Breast epithelium (tissue), 4 donors: ENCODE measurements at regions not wholly inside any gene's neighbourhood (a gene's known extent, or its start where the extent isn't known, plus 50 kb on each side); places are given as distances from the start of the nearest gene placed in this dataset.
"Not testable (repeated sequence)": the region's sequence is repeated elsewhere in the genome, so short reads cannot be mapped to it uniquely, and the experiment has no call there.

Source experiments
- DNase-seq, 2 donors: peaks; one replicate each; pipeline ENCODE4 v3.0.0-alpha.2; 2019; ENCODE audit warnings: low spot score in 2 of 2
- H3K27ac ChIP-seq, 2 donors: fragments of 200-600 bp; sonication (generic) in 1 of 2; one replicate each; pipeline ENCODE4 v1.5.1; 2016 to 2019; ENCODE audit warnings: mild to moderate bottlenecking in 1 of 2
- H3K27me3 ChIP-seq, 2 donors: fragments of 200-600 bp; sonication (generic) in 1 of 2; one replicate each; pipeline versions ENCODE4 v1.5.1 to v1.6.0; 2017 to 2019; ENCODE audit warnings: control low read depth in 1 of 2, mild to moderate bottlenecking in 1 of 2
- H3K36me3 ChIP-seq: fragments of 200-600 bp; one replicate; pipeline ENCODE4 v1.5.1; 2019
- H3K4me1 ChIP-seq, 2 donors: fragments of 200-600 bp; sonication (generic); one replicate each; pipeline ENCODE4 v1.5.1; 2016 to 2019; ENCODE audit warnings: control low read depth in 1 of 2
- H3K4me3 ChIP-seq, 3 donors: fragments of 200-600 bp; sonication (generic); 1 replicate in 2 of 3; 2 replicates in 1 of 3; pipeline ENCODE4 v1.5.1; 2016 to 2019; ENCODE audit warnings: mild to moderate bottlenecking in 3 of 3, moderate library complexity in 2 of 3
- H3K9me3 ChIP-seq, 2 donors: fragments of 200-600 bp; sonication (generic) in 1 of 2; one replicate each; pipeline ENCODE4 v1.5.1; 2016 to 2019; ENCODE audit warnings: control low read depth in 1 of 2
- intact Hi-C: fragments of 100-400 bp; cut with DNase I; formaldehyde crosslinking; loops from one replicate; pipeline ENCODE4 v1.15.1; 2023; ENCODE audit warnings: low total_unique reads

DNA sequence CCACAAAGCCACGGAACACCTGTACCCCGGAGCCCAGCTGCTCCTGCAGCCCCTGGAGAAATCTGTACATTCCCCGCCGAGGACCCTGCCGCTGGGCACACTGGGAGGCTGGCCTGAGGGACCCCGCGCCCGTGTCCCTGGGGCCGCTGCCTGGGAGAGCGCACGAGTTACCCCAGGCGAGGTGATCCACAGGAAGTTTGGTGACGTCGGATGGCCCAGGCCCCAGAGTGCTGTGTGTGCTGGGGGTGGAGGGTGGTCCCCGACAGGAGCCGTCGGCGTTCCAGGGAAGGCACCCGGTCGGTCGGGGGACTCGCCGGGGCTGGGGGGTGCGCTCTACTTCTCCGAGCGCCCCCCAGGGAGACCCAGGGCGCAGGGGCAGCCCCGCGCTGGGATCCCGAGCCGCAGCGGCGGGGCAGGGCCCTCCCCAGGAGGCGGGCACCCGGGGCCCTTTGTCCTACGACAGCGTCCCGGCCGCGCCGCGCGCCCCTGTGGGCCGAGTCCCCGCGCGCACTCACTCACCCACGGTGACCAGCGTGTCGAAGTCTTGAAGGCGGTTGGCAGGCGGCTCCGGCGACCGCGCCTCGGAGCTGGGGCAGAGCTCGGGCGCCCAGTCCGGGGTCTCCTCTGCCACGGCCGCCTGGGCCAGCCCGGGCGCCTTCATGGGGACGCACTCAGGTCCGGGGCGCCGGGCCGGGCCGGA is 129.5 kb upstream of the PRKX start:
- H3K4me1 ChIP-seq, H3K27ac ChIP-seq, H3K36me3 ChIP-seq, intact Hi-C loops, H3K9me3 ChIP-seq, DNase-seq, H3K27me3 ChIP-seq: not testable (repeated sequence)
- H3K4me3 ChIP-seq: peak overlapping the region; percentile 18 to 67 (median 48)

DNA sequence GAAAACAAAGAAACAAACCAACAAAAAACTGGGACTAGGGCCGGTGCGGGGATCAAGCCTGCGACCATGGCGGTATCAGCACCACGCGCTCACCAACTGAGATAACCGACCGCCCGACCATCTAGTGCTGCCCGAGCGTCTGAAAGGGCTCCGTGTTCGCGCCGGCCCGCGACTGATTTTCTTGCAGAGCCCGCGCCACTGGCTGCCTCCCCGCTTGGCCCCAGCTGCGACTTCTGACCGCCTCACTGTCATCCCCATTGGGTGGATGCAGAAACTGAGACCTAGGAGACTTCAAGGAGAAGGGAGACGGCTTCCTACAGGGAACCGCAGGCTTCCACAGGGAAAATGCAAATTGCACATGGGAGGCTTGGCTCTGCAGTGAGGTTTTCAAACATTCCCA is 125.3 kb upstream of the PRKX start:
- H3K4me1 ChIP-seq, H3K36me3 ChIP-seq, intact Hi-C loops, DNase-seq, H3K27me3 ChIP-seq, H3K9me3 ChIP-seq, H3K4me3 ChIP-seq, H3K27ac ChIP-seq: not testable (repeated sequence)

DNA sequence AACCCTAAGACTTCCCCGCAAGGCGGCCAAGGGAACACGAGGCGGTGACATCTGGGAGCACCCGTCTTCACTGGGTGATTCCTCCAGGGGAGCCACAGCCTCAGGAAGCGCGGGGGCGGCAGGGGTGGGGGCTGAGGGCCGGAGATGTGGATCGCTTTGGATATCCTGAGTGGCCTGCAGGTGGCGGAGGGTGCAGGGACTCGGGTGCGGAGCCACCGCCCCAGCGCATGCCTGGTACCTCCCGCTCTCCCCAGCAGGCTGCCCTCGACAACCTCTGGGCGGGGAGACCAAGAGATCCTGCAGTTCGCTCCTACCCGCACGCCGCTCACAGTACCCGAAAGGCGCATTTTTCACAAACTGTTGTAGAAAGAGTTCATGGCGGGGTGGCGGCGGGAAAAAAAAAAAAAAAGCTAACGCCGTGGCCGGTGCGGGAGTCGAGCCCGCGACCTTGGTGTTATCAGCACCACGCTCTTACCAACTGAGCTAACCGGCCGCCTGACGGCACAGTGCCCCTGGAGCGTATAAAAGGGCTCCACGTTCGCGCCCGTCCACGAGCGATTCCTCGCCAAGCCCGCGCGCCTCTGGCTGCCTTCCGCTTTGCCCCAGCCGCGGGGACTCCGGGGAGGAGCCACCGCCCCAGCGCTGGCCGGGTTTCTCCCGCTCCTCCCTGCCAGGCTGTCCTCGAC is 124.7 kb upstream of the PRKX start:
- not testable (repeated sequence) for H3K36me3 ChIP-seq

DNA sequence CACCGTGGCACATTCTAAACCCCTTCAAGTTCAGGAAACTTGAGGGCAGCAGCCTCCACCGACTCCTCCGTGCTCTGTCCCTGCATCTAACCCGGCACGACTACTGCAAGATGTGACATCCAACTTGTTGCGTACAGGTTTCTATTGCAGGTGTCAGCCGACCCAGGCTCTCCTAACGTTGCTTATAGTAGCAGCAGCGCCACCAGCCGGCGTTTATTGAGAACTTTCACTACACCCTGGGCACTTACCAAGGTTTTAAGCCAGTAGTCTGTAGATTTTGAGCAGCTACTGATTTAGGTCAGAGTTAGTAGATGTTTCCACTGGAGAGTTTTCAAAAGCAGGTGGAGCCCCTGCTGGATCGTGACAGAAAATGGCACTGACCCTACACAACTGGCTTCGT is 123.8 kb upstream of the PRKX start:
- H3K27me3 ChIP-seq, H3K36me3 ChIP-seq, H3K27ac ChIP-seq, H3K9me3 ChIP-seq, DNase-seq, H3K4me3 ChIP-seq, intact Hi-C loops, H3K4me1 ChIP-seq: not testable (repeated sequence)

More for the DNA sequence above, 124.7 kb upstream of the PRKX start:
- H3K27ac ChIP-seq, H3K4me3 ChIP-seq, H3K4me1 ChIP-seq, intact Hi-C loops, DNase-seq, H3K27me3 ChIP-seq, H3K9me3 ChIP-seq: not testable (repeated sequence)

DNA sequence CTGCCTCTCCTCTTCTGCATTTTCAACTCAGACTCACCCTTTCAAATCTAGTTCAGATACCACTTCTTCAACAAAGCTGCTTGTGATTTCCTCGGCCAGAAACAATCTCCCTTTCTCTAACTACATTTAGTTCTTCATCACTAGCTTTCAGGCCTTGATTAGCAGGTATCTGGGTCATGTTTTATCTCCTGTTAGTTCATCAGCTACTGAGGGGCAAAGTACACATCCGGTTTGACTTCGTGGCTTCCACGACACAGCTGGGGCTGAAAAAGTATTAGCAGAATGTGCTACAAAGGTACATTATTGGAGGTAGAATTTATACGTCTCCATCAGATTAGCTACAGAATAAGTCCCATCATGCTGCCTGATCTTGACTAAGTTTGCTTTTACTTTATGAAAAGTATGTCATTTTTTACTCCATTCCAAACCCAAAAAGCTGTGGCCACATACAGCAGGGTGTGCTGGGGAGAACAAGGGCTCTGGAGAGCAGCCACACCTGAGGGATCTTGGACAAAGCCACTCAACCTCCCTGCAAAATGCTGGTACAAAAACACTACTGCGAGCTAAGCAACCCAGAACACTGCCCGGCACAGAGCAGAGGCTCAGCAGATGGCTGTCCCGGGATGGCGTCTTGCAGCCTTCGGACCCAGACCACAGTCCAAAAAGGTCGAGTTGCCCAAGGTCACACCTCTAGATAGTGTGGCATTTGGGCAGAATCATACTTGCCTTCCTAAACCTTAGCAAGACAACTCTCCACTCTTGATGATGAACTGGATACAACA is 120.5 kb upstream of the PRKX start:
- intact Hi-C loops, H3K27me3 ChIP-seq, H3K36me3 ChIP-seq, H3K4me3 ChIP-seq, DNase-seq, H3K9me3 ChIP-seq, H3K4me1 ChIP-seq, H3K27ac ChIP-seq: not testable (repeated sequence)

DNA sequence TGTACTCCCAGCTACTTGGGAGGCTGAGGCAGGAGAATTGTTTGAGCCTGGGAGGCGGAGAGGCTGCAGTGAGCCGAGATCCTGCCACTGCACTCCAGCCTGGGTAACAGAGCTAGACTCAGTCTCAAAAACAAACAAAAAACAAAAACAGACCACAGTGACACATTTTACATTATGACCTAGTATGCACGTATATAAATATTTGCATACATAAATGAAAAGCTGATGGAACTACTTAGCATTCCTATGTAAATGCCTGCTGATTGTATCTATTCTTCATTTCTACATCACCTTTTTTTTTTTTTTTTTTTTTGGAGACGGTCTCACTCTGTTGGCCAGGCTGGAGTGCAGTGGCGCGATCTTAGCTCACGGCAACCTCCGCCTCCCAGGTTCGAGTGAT is 116.6 kb upstream of the PRKX start:
- H3K27me3 ChIP-seq, H3K36me3 ChIP-seq, H3K4me3 ChIP-seq, H3K9me3 ChIP-seq, H3K4me1 ChIP-seq, intact Hi-C loops, DNase-seq, H3K27ac ChIP-seq: not testable (repeated sequence)

DNA sequence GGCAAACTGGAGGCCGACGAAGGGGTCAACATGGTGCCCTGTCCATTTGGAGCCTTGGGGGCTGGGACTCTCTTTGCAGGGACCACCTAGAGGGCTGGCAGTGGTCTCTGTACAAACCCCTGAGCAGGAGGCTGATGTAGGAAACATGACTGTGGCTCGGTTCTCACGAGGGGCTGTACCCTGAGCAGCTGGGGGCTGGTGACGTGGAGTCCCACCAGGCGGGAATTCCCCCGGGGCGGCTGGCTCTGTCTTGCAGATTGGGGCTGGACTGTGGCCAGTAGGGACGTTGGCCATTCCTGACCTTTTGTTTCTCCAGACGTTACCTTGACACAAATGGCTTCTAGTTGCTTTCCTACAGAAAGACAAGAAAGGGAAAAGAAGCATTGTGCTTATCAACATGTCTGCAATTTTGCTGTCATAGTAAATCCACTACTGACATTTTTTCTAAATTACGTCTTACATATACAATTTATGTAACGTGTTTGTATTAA is 115.6 kb upstream of the PRKX start:
- H3K27me3 ChIP-seq, DNase-seq, H3K4me3 ChIP-seq, H3K36me3 ChIP-seq, H3K27ac ChIP-seq, H3K9me3 ChIP-seq, intact Hi-C loops, H3K4me1 ChIP-seq: not testable (repeated sequence)

DNA sequence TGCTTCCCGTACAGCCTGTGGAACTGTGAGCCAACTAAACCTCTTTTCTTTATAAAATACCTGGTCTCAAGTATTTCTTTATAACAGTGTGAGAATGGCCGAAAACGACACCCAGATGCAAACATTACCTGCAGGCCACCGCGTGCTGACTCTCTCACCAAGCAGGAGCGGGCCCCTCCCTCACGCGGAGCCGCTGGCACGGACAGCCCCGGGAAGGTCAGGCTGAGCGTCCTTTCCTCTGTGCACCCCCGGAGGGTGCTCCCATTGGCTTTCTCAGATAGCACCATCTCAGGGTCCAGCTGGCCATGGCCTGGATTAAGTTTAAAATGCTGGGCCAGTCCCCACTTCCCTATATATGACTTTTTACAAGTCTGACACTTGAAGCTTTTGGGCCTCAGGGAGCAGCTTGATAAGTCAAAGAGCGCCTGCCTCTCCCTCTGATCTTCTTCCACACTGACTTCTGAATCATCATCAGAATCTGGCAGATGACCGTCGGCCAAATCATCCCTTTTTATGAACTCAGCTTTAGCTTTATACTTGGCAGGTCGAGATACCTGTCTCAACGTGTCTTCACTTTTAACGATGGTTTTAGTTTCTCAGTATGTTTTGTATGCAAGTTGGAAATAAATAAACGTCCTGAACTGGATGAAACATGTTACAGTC is 115.1 kb upstream of the PRKX start:
- DNase-seq, H3K9me3 ChIP-seq, H3K4me3 ChIP-seq, intact Hi-C loops, H3K36me3 ChIP-seq, H3K27me3 ChIP-seq, H3K27ac ChIP-seq, H3K4me1 ChIP-seq: not testable (repeated sequence)

DNA sequence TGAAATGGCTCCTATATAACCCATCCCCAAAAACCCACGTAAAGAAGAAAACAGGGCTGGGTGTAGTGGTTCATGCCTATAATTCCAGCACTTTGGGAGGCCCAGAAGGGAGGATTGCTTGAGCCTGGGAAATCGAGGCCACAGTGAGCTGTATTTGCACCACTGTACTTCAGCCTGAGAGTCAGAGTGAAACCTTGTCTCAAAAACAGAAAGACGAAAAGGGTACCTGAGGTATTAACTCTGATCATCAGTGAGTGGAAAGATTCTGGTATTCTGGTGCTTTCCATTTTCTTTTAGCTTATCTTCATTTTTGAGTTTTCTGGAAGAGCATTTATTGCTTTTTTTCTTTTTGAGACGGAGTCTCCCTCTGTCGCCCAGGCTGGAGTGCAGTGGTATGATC is 110.6 kb upstream of the PRKX start:
- intact Hi-C loops, H3K4me1 ChIP-seq, H3K36me3 ChIP-seq, DNase-seq, H3K9me3 ChIP-seq, H3K27ac ChIP-seq, H3K4me3 ChIP-seq, H3K27me3 ChIP-seq: not testable (repeated sequence)
